22Rv1 (cell line): ENCODE measurements at regions not wholly inside any gene's neighbourhood (a gene's known extent, or its start where the extent isn't known, plus 50 kb on each side); places are given as distances from the start of the nearest gene placed in this dataset.

Source experiments
- H3K27ac ChIP-seq: fragments of 450-650 bp; 2 replicates; pipeline ENCODE4 v1.5.1; 2017
- CTCF ChIP-seq: fragments of 450-650 bp; IDR thresholded peaks from 2 replicates; pipeline ENCODE4 v1.5.1; 2017; ENCODE audit warnings: mild to moderate bottlenecking
- ZFX ChIP-seq: fragments of 450-650 bp; IDR thresholded peaks from 2 replicates; pipeline ENCODE4 v1.6.1; 2017; ENCODE audit warnings: antibody characterized with exemption, borderline replicate concordance

- H3K27ac ChIP-seq = no peak overlapping the region
- TF ChIP-seq ZFX (no peak), CTCF (no peak)
Measured at GRCh38 chr2:57725337-57725947, 321.2 kb upstream of the VRK2 start.

GRCh38 chr2:57726294-57726693, 320.3 kb upstream of the VRK2 start:
- TF ChIP-seq CTCF (no peak), ZFX (no peak)
- H3K27ac ChIP-seq = no peak overlapping the region

DNA sequence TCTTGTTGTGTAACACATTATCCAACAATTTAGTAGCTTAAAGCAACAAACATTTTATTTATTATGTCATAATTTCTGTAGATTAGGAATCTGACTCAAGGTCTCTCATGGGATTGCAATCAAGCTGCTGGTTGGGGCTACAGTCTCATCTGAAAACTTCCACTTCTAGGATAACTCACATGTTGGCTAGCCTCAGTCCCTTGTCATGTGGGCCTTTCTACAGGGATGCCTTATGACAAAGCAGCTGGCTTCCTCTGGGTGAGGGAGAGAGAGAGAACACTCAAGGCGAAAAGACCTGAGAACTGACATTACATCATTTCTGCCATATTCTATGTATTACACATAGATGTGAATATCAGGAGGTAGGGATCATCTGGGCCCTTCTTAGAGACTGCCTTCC, 317.9 kb upstream of the VRK2 start:
- H3K27ac ChIP-seq = no peak overlapping the region
- TF ChIP-seq CTCF = no peak
- no peak for TF ChIP-seq ZFX

DNA sequence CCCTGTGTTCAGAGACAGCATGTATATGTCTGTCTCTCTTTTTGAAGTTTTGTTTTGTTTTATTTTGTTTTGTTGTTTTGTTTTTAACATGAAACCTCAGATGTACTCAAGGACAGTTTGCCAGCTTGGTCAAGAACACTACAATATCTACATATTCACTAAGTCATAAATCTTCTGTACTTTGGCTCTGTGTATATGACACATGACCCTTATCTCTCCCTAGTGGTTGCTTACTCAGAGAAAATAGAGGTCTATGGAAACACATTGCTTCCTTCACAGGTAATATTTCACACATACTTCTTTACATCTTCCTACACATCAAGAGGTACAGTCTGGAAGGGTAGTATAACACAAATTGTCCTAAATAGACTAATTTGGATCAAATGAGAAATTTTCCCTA, 312.6 kb upstream of the VRK2 start:
- no peak for TF ChIP-seq CTCF
- no peak for TF ChIP-seq ZFX
- H3K27ac ChIP-seq = no peak overlapping the region

DNA sequence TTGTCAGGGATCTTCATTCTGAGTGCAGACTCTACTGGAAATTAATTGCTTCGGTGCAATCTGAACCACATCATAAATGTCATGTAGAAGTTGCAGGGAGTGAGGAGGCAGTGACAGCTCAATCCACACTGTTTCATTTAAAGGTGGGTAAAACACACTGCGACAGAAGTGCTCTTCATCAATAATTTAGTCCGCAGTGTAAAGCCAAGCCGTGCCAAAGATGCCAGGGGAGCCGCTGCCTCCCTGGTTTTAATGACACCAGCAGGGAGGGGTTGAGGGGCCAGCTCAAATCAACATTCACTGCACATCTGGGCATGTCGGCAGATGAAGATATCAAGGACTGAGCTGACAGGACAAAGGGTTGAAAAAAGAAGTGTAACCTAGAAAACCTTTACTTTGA, 305.7 kb upstream of the VRK2 start:
- TF ChIP-seq ZFX (no peak), CTCF (no peak)
- no peak overlapping the region for H3K27ac ChIP-seq

DNA sequence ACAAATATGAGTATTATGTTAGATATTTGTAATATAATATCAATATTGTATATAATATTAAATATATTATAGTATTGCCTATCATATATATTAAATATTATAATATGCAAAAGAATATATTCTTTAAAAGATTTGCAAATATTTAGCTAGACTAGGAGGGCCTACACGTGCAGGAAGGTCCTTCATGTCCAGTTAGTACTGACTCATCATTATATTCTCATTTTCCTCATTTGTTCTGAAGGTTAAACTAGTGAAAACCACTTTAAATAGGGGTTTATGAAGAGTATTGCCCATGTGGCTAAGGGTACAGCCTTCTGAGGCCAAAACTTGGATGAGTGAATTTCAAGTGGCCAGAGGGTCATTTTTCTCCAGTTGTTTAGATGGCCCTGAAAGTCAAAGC, 293.0 kb upstream of the VRK2 start:
- H3K27ac ChIP-seq = no peak overlapping the region
- TF ChIP-seq CTCF = no peak
- TF ChIP-seq ZFX = no peak

- TF ChIP-seq CTCF = no peak
- no peak for TF ChIP-seq ZFX
- no peak overlapping the region for H3K27ac ChIP-seq
Measured at GRCh38 chr2:57758686-57759085, 287.9 kb upstream of the VRK2 start.
